GM18873 (cell line): ENCODE measurements at regions not wholly inside any gene's neighbourhood (a gene's known extent, or its start where the extent isn't known, plus 50 kb on each side); places are given as distances from the start of the nearest gene placed in this dataset.

Source experiments
- ATAC-seq: cut with Tn5 transposase; IDR thresholded peaks from one replicate; pipeline ENCODE4 v1.9.1; 2021; ENCODE audit warnings: mild to moderate bottlenecking, moderate library complexity, moderate number of reproducible peaks; ENCODE audit not compliant: unreplicated experiment, low FRiP score

DNA sequence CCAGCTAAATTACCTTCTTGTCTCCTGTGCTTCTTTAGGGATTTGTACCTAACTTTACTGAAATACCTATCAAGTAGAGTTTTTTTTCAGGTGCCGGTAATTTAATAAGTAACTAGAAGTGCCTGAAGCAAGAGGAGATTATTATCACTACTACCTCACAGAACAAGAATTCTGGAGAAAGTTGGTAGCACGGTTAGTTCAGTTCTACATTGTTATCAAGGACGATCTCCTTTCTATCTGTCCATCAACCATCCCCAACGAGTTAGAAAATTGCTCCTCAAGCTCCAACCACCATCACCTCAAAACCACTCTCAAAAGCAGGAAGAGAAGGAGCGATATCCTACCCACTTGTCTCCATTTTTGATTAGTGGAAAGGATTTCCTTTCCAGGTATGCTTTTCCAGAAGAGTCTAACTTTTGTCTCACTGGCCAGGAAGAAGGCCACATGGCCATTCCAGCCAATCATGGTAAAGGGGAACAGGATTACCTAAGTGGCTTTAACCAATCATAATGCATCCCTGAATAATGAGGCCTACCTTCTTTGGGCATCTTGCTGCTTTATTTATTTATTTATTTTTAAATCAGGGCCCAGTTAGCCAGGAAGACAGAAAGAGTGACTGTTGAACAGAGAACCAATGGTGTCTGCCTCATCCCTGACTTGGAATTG is 265.2 kb downstream of the SNX13 start:
- ATAC-seq, result no peak

DNA sequence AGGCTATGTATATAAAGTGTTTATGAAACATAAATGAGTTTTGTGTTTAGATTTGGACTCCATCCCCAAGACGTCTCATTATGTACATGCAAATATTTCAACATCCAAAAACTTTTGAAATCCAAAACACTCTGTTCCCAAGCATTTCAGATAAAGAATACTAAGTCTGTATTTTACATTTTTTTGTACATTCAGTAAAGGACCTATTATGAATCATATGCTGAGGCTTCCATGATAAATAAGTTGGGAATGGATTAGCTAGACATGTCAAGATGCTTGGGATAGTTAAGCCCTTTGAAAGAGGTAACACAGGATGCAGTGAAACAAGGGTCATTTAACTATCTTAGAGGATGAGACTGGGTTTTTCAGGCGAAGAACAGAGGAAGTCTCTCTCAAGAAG is 262.9 kb downstream of the SNX13 start:
- ATAC-seq, result no peak

DNA sequence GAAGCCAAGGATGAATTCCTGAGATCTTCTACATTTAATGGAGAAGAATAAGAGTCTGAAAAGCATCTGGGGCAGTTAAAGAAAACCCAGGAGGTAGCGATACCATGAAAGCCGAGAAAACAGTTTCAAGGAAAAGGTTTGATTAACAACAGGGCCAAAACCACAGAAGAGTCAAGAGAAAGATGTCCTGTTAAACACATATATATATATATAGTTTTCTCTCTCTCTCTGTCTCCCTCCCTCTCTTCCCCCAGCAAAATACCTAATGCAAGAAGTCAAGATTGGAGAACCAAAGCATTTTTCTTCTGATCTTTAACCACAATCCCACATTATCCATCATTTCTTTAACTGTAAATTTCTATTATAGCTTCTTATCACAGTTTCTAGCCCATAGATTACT is 261.4 kb downstream of the SNX13 start:
- no peak for ATAC-seq

DNA sequence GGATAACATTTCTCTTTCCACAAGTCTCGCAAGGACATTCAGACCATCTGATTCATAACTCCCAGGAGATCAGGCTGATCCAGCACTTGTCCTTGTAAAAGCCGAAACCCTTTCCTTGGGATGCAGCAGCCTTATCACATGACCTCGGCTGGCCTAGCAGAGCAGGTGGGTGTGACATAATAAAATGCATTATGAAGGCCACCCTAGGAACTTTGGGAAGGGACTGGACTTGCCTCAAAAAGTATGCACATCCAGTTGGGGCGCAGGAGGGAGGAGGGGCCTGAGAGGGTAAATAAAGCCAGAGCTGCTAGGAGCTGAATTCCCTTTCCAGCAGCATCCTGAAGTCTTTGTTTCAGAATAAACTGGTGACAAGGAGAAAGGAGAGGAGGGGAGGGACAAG is 260.8 kb downstream of the SNX13 start:
- ATAC-seq, result no peak

DNA sequence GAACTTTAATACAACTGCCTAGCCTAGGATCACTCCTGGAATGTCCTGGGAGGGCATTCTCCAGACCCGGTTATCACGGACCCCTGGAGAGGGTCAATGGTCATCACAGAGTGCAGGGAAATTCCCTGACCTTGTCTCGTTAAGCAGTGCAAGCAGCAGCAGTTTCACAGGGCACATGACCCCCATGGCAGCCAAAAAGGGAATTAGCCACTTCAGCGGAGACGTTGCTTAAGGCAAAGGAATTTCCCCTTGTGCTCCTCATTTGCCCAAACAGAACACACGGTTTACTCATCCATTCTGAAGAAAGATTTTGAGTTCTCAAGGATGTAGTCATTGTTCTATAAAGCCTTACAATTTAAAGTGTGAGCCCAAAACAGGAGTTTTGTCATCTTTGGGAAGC is 260.3 kb downstream of the SNX13 start:
- ATAC-seq, result no peak

DNA sequence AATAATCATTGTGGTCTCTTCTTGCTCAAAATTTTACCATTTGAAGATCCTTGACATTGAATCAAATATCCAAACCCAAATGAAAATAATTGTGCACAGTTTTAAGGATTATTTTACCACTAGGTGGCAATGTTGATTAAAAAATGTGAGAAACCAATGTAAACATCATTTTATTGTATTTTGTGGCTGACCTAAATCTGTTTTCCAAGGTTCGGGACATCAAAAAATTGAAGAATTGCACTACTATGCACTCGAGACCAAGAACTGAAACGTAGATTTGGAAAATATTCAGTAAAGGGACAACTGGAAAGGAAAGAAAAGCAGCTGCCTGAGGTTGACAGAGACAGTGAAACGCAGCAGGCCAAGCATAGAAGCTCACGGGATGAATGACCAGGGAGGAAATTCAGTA is 259.3 kb downstream of the SNX13 start:
- ATAC-seq, result no peak

DNA sequence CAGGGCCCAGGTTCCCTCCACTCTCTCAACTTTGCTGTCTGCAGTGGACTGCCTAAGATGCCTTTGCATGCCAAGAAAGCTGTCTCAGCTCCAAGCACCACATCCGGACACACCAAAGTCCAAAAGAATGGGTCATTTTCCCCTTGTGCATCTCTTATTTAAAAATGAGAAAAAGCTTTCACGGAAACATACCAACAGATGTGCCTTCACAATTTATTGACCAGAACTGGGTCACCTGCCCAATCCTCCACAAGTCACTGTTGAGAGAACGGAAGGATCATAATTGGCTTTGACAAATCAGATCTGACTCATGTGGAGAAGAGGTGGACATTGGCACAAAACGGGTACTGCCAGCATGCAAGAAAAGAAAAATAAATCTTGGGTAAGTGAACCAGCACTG is 258.3 kb downstream of the SNX13 start:
- no peak for ATAC-seq

DNA sequence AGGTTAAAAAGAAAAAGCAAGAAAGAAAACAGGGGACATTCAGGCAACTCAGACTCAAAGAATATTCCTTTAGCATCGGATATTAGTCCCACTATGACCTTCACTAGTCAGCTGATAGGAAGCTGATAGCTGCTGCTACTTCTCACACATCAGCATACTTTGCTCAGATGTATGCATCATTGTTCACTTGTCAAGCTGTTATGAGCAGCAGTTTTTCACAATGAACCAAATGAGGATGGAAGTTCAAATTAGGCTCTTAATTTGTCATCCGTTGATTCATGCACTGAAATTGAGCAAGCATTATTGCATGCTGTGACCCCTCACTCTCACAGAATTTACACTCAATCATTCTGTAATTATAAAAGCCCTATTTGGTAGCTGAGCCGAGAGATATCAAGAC is 257.7 kb downstream of the SNX13 start:
- no peak for ATAC-seq

DNA sequence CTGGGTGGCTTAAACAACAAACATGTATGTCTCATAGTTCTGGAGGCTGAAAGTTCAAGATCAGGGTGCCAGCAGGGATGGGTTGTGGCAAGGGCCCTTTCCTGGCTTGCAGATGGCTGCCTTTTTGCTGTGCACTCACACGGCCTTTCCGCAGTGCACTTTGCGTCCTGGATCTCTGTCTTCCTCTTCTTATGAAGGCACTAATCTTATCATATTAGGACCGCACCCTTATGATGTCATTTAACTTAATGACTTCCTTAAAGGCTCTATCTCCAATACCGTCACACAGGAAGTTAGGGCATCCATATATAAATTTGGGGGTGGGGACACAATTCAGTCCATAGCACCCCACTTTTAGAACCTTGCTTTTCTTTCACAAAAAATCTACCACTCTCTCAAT is 255.2 kb downstream of the SNX13 start:
- no peak for ATAC-seq

DNA sequence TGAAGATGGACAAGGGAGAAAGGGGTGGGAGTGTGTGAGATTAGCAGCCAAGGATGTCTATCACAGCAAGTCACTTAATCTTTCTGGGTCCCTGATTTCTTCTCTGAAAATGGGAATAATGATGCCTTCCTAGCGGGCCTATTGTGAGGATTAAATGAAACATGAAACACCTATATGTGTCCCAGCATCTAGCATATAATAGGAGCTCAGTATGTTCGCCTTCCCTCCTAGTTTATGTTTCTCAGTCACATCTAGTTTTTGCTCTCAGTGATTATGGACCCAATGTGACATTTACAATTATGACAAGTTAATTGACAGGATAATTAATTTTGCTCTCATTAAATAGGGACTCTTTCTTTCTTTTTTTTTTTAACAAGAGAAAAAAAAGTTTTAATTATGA is 252.9 kb downstream of the SNX13 start:
- ATAC-seq, result no peak

DNA sequence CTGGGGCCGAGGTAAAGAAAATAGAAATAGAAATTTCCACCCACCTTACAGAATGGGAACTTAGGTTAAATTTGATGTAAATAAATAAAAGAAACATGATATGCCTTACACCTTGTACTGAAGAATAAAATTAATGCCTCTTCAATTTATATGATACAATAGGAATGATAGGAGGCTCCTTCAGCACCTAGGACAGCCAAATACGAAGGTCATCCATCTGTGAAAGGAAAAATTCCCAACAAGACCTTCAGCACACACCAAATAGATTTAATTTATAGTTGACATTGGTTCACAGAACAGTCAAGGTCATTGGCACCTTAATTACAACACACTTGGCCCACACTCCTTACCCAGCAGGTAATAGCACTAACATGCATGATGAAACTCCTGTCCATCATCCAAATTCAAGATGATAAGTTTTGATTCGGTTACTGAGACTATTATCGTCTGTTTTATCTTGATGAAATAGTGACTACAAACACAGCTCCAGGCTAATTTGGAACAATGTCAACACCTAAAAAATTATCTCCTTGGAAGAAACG is 250.9 kb downstream of the SNX13 start:
- ATAC-seq, result no peak

DNA sequence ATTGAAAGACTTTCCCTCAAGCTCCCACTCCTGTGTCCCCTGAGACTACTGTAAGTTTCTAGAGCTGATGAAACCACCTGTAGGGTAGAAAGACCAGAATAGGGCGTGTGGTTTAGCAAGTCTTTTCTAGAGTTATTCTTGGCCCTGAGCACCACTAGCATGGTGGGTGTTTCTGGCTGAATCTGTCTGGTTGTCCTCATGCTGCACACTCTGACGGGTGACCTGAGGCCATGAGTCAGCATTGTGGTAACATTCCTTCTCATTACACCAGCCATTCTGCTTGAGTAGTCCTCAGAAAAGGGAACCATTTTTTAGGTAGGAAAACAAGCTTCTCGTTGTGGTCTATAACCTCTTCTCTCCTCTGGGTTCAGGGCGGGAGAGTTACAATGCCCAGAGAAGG is 250.3 kb downstream of the SNX13 start:
- no peak for ATAC-seq

DNA sequence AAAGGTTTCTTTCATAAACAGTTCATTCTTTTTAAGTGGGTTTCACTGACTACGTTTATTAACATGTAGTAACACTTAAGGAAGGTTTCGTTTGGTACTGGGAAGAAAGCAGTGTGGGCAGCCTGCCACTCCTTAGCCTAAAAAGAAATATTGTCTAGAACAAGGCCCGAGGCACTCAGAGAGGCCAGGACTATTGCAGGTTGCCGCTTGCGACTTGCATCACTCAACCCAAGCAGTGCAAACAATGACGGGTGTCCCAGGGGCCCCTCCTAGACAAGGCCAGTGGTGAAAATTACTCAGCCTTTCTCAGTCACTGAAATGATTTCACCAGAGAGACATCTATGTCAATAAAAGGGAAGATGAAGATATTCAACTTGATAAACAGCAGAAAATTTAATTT is 243.9 kb downstream of the SNX13 start:
- no peak for ATAC-seq

DNA sequence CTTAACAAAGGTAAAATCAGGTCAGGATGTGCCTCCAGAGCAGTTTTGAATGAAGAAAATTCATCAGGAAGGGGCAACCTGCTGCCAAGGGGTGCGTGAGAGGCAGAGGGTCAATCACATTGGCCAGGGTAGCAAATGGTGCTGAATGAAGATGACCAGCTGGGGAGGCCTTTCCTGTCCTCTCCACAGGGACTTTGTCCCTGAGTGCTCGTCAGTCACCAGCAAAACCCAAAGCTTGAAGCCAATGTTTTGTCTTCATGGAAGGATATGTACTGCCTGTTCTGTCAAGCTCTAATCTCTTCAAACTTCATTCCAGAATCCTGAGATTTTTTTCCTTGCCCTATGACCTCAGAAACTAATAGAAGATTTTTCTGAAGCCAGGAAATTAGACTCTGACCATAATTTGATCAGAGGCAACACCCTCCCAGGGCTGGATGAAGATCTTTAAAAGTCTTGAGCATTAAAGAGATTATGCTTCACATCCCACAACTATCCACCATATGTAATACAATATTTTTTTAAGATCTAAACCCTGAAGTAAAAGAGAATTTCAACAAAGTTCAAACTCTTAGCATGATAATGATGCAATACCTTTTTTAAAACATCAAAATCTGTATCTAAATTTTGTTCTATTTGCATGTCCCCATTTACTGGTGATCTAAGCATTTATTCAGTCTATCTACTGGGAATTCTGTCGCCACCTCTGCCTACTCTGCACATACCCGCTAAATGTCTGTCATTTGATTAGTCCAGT is 243.0 kb downstream of the SNX13 start:
- no peak for ATAC-seq

DNA sequence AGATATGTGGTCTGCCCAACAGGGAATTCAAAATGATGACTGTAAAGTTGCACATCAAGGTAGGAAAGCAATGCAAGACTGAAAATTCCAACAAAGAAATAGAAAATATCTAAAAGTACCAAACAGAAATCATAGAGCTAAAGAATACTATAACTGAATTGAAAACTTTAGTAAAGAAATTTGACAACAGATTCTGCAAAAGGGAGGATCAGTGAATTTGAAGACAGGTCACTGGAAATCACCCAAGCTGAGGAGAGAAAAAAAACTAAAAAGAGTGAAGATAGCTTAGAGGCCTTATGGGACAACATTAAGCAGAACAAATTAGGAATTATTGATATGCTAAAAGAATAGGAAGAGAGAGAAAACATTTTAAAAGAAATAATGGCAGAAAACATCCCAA is 240.6 kb downstream of the SNX13 start:
- ATAC-seq, result no peak

DNA sequence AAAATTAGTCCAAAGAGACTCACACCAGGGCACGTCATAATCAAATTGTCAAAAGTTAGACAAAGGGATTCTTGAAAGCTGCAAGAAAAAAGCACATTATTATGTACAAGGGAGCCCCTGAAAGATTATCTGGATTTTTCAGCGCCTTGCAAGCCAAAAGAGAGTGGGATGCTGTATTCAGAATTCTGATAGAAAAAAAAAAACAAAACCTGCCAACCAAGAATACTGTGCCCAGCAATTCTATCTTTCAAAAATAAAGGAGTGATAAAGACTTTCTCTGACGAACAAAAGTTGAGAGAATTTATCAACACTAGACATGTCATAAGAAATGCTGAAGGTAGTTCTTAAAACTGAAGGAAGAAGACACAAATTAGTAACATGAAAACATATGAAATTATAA is 240.2 kb downstream of the SNX13 start:
- ATAC-seq, result no peak

DNA sequence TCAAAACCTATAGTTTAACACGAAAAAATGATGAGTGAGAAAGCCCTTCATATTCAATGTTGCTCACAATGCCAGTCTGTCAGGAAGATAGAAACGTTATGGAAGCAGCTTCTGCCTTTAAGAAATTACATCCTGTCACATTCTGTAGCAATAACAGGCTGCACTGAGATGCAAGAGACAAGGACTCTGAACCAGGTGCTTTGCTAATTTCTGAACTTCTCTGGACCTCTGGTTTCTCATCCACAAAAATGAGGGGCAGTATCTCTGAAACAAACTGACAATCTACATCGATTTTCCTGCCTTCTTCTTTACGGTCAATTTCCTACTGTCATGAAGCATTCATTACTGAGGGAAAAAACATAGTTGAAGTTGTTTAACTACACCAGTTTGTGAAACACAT is 234.0 kb downstream of the SNX13 start:
- ATAC-seq, result no peak

DNA sequence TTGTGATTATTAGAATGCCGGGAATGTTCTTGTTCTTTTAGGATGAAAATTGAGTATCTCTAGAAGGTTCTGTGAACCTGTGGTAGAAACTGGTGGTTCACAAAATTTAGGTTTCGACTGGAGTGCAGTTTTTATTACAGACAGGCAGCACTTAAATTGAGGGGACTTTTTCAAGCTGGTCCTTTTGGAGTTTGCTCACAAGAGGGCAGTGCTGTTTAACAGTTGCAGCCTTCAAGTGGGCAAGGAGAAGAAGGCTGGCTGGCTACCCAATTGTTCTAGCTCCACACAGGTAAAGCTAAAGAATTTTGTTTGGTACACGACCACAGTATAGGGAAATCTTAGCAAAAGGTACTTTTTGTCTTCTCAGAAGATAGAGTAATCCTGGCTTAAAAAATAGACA is 233.6 kb downstream of the SNX13 start:
- ATAC-seq, result peak; percentile 67

DNA sequence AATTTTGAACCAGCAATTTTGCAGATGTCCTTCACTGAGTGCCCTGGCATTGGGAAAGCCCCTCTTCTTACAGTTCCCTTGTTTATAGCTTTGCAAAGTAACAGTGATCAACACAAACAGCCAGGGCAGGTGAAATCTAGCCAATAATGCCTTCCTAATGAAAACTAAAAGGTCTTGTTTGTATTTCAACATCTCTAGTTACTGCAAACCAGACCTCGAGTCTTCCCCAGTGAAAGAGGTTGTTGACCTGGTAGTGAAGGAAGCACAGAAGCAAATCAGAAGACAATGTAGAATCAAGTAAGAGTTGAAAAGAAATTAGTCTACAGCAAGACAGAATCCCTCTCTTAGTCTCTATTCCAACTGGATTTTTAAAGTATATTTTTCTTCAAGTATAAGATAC is 231.2 kb downstream of the SNX13 start:
- no peak for ATAC-seq

DNA sequence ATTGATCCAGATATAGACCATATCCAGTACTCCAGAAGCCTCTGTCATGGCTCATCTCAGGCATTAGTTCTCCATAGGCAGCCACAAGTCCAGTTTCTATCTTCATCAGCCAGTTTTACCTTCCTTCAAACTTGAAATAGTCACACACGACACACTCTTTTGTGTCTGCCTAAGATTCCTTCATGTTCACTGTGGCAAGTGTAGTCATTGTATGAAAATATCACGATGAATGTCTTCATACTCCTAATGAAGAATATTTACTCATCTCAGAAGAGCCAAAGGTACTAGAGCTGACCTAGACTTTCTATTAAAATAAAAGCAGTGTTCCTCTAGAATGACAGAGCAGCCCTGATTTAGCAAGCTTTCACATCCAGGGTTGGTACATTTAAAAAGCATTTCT is 230.7 kb downstream of the SNX13 start:
- ATAC-seq, result no peak

DNA sequence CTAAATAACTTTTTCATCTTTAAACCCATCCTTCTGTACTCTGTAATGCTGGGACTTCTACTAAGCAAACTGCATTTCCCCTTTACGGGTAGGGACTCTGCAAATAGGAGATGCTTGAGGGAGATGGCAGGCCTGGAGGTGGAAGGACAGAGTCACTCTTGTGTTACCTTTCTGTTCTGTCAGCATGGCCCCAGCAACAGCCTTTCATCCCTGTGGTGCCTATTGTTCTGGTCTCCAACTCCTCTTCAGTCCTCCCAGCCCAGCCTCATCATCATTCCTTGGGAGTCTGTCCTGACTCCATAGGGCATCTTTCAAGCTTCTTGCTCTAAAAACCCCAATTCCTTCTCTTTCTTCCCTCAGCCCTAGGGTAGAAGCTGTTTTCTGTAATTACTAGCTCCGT is 230.0 kb downstream of the SNX13 start:
- no peak for ATAC-seq

DNA sequence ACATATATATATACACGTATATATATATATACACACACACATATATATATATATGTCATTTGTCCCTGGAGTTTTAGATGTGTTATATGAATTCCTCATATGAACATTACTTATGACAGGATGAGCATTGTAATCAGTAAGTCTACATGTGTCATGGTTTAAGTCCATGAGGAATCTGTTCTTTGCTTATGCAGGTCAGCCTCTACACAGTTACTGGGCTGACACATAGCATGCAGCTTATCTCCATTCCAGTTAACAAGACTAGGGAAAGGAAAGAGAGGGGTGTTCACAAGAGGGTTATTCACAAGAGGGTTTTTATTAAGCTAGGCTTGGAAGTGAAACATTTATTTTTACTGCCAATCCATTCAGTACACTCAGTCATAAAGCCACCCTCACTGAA is 226.7 kb downstream of the SNX13 start:
- no peak for ATAC-seq
